ENCODE measurements at regions not wholly inside any gene's neighbourhood (a gene's known extent, or its start where the extent isn't known, plus 50 kb on each side); places are given as distances from the start of the nearest gene placed in this dataset.

- POLR2A ChIA-PET: no interaction called here
- TF ChIP-seq TP53 (CRISPR knock-in tag; IDR thresholded peaks at IDR 0.05) (no peak), SREBF2 (IDR thresholded peaks at IDR 0.05) (no peak), TFCP2L1 (CRISPR knock-in tag; IDR thresholded peaks at IDR 0.05) (no peak), RAD21 (conservative IDR thresholded peaks at IDR 0.05 in 1 of 2, IDR thresholded peaks at IDR 0.05 in 1 of 2) (peak; percentile 21 to 23; a peak in 1 of 5 replicates), FOSL2 (IDR thresholded peaks at IDR 0.05) (no peak), FOSL2 (CRISPR knock-in tag; IDR thresholded peaks at IDR 0.05) (no peak), MAZ (IDR thresholded peaks at IDR 0.05; ENCODE audit: borderline replicate concordance, low read depth, low read length) (no peak), RNF2 (IDR thresholded peaks at IDR 0.05; ENCODE audit: borderline replicate concordance, low read depth) (no peak)
- WGBS (ENCODE audit: missing lambda C conversion rate): 13% methylated on average over 2 of the region's 2 CpGs
- no peak overlapping the region for H3K4me3 ChIP-seq
- H3K4me2 ChIP-seq: no peak overlapping the region
- DNase-seq (ENCODE audit: low read depth in 1 of 2, low spot score in 1 of 2) (no peak), FAIRE-seq (no peak), ATAC-seq (peak; percentile 53 to 54; a peak in 1 of 6 replicates)
- no peaks in the 10 kb centered on the region for H3K9me3 ChIP-seq
- H3K4me1 ChIP-seq: no peaks in the 10 kb centered on the region
- CTCF ChIA-PET: no interaction called here
- H3K27ac ChIP-seq: no peak overlapping the region
These were observed 66.1 kb upstream of the EDIL3 start for GRCh38 chr5:84450617-84451414.

GRCh38 chr5:84445049-84445685, 60.5 kb upstream of the EDIL3 start:
- POLR2A ChIA-PET: no interaction called here
- no peaks in the 10 kb centered on the region for H3K9me3 ChIP-seq
- H3K4me2 ChIP-seq: no peak overlapping the region
- no peak for ATAC-seq
- WGBS (ENCODE audit: missing lambda C conversion rate): 1% methylated on average over 2 of the region's 2 CpGs
- no peaks in the 10 kb centered on the region for H3K4me1 ChIP-seq
- no peak for DNase-seq (ENCODE audit: low read depth in 1 of 2, low spot score in 1 of 2)
- TF ChIP-seq PHF8 (IDR thresholded peaks at IDR 0.05; ENCODE audit: borderline replicate concordance, low read depth) (no peak), TP53 (CRISPR knock-in tag; IDR thresholded peaks at IDR 0.05) (no peak), NR3C1 (IDR thresholded peaks at IDR 0.05) (no peak), FOSB (CRISPR knock-in tag; IDR thresholded peaks at IDR 0.05) (no peak), HDAC2 (IDR thresholded peaks at IDR 0.05) (no peak), MAZ (IDR thresholded peaks at IDR 0.05; ENCODE audit: borderline replicate concordance, low read depth, low read length) (no peak), NPAS2 (CRISPR knock-in tag; IDR thresholded peaks at IDR 0.05; ENCODE audit: borderline replicate concordance) (no peak), MAFK (IDR thresholded peaks at IDR 0.05; ENCODE audit: partially characterized antibody) (no peak), RAD21 (conservative IDR thresholded peaks at IDR 0.05 in 1 of 2, IDR thresholded peaks at IDR 0.05 in 1 of 2) (no peak), GATA3 (IDR thresholded peaks at IDR 0.05; ENCODE audit: borderline replicate concordance) (no peak), FOSL2 (IDR thresholded peaks at IDR 0.05) (no peak), FOSL2 (CRISPR knock-in tag; IDR thresholded peaks at IDR 0.05) (no peak), REST (IDR thresholded peaks at IDR 0.05) (no peak), BHLHE40 (IDR thresholded peaks at IDR 0.05; ENCODE audit: low read depth, low read length) (no peak), HOXA7 (CRISPR knock-in tag; IDR thresholded peaks at IDR 0.05) (no peak), EHMT2 (IDR thresholded peaks at IDR 0.05; ENCODE audit: low read depth) (no peak)
- TF ChIP-seq, protein P1, sequence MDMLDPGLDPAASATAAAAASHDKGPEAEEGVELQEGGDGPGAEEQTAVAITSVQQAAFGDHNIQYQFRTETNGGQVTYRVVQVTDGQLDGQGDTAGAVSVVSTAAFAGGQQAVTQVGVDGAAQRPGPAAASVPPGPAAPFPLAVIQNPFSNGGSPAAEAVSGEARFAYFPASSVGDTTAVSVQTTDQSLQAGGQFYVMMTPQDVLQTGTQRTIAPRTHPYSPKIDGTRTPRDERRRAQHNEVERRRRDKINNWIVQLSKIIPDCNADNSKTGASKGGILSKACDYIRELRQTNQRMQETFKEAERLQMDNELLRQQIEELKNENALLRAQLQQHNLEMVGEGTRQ (IDR thresholded peaks at IDR 0.05): no peak
- TF ChIP-seq, protein P2, sequence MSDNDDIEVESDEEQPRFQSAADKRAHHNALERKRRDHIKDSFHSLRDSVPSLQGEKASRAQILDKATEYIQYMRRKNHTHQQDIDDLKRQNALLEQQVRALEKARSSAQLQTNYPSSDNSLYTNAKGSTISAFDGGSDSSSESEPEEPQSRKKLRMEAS (IDR thresholded peaks at IDR 0.05): no peak
- TF ChIP-seq, protein P3, sequence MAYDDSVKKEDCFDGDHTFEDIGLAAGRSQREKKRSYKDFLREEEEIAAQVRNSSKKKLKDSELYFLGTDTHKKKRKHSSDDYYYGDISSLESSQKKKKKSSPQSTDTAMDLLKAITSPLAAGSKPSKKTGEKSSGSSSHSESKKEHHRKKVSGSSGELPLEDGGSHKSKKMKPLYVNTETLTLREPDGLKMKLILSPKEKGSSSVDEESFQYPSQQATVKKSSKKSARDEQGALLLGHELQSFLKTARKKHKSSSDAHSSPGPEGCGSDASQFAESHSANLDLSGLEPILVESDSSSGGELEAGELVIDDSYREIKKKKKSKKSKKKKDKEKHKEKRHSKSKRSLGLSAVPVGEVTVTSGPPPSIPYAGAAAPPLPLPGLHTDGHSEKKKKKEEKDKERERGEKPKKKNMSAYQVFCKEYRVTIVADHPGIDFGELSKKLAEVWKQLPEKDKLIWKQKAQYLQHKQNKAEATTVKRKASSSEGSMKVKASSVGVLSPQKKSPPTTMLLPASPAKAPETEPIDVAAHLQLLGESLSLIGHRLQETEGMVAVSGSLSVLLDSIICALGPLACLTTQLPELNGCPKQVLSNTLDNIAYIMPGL (CRISPR knock-in tag; IDR thresholded peaks at IDR 0.05; ENCODE audit: borderline replicate concordance): no peak
- no peak overlapping the region for H3K4me3 ChIP-seq
- no peak for FAIRE-seq
- CTCF ChIA-PET: no interaction called here
- H3K27ac ChIP-seq: no peak overlapping the region
